ENCODE measurements at regions not wholly inside any gene's neighbourhood (a gene's known extent, or its start where the extent isn't known, plus 50 kb on each side); places are given as distances from the start of the nearest gene placed in this dataset.

DNA sequence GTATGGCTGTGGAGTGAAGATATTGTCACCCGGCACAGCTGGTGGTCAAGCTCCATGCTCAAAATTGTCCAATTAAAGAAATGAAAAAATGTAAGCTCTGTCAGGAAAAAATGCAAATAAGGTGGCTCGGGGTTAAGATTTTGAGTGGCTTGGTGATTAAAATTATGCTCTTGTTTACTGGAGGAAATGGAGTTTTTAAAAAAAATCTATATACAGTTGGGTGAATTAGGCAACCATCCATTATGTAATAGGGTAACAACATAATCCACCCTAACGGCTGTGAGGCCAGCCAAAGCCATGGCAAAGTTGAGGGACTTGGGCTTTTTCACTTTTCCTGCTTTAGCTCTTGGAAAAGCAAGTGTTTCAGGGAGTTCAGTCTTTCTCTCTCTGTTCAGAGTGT lies 260.8 kb upstream of the HABP2 start:
- DNase-seq (ENCODE audit: low spot score) = no peak

DNA sequence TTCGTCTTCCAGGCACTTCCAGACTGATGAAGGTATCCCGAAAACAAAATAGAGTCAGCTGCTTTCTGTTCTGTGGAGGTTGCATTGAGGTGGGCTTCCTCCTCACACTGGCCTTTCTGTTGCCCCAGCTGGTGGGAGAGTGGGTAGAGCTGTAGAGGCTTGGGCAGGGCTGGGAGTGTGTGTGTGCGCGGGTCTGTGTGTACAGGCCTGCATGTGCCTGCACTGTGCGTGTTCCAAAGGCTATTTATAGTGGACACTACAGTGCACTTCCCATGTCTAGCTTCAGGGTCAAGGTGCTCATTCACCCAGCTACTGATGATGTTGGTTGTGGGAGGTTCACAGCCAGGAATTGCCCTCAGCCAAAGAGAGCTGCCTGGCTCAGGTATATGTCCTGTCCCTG lies 260.1 kb upstream of the HABP2 start:
- DNase-seq (ENCODE audit: low spot score) = no peak

DNA sequence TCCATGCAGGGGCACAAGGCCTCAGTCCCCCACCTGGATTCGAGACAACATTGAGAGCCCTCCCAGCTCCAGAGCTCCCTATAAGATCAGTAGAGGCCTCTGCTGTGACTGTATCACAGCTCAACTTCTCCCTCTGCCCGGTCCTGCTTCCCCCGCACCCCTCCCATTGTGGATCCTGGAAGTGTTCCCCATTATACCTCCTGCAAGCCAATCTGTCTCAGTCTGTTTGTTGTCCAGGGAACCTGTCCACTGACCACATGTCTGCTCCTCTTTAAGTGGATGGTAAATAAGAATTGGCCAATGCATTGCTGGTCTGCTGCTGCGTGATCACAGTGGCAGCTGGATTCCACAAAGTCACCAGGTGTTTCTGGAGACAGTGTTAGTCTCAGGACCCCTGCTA lies 259.7 kb upstream of the HABP2 start:
- no peak for DNase-seq (ENCODE audit: low spot score)

DNA sequence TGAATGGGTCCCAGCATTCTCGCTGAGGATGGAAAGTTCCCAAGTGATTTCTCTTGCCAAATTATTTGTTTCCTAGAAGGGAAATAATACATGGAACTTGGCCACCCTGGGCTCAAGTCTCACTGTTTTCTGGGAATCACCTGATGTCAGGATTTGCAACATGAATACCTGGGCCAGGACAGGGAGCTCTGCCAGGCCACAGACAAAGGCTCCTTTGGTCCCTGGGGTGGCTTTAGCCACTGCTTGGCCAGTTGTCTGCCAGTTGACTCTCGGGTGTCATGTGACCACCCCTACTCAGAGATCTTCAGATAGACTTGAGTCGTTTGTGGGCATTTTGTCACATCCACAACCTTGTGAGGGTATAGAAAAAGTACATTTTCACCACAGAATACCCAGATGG lies 258.0 kb upstream of the HABP2 start:
- DNase-seq (ENCODE audit: low spot score) = no peak

DNA sequence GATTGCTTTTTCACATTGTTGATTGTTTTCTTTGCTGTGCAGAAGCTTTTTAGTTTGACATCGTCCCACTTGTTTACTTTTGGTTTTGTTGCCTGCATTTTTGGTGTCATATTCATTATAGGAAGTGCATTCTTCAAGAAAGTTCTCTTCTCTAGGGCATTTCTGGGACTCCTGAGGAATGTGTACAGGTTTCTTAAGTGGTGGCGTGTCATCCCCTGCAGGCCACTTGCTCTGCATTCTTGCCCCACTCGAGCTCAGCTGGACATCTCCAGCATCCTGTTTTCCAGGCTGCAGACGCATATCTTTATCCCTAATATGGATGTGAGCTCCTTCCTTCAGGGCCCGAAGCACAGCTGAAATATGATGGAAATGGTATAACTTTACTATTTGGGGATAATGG lies 255.6 kb upstream of the HABP2 start:
- DNase-seq (ENCODE audit: low spot score) = no peak

DNA sequence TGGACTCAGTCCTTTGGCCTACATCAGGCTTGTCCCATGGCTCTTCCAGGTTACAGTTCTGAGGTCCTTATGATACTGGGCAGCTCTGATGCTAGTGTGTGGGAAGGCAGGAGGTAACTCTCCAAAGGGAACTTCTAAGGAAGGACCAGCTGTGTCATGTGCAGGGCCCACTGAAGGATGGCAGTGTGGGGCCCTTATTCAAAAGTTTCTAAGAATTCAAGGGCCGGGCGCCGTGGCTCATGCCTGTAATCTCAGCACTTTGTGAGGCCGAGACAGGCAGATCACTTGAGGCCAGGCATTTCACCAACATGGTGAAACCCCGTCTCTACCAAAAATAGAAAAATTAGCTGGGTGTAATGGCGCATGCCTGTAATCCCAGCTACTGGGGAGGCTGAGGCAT lies 254.2 kb upstream of the HABP2 start:
- DNase-seq (ENCODE audit: low spot score) = no peak

DNA sequence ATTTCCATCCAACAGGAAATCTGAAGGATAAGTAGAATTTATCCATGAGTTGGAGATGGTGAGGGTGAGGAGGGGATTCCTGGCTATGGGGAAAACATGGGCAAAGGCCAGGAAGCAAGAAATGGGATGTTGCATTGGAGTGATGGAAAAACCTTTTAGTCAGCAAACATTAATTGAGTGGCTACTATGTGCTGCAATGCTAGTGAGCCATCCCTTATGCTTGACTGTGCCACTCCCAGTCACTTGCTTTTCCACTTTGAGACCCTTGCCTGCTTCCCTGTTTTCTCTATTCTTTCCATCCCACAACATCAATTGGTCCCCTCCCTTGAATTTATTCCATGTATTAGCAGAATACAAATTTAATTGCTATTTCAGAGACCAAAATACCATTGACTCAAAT lies 252.7 kb upstream of the HABP2 start:
- DNase-seq (ENCODE audit: low spot score) = no peak

DNA sequence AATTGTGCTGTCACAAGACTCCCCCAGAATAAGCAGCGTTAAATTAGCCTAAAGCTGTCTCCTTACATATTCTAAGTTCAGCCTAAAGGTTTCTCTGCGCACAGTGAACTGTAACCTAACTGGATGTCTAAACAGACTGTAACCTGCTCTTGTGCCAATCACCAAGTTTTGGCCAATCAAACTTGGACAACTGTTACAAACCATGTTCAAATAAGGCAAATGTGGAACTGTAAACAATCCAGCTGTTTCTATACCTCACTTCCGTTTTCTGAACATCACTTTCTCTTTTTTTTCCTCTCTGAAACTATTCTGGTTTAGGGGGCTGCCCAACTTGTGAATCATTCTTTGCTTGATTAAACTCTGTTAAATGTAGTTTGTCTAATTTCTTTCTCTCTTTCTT lies 252.2 kb upstream of the HABP2 start:
- DNase-seq (ENCODE audit: low spot score) = no peak

DNA sequence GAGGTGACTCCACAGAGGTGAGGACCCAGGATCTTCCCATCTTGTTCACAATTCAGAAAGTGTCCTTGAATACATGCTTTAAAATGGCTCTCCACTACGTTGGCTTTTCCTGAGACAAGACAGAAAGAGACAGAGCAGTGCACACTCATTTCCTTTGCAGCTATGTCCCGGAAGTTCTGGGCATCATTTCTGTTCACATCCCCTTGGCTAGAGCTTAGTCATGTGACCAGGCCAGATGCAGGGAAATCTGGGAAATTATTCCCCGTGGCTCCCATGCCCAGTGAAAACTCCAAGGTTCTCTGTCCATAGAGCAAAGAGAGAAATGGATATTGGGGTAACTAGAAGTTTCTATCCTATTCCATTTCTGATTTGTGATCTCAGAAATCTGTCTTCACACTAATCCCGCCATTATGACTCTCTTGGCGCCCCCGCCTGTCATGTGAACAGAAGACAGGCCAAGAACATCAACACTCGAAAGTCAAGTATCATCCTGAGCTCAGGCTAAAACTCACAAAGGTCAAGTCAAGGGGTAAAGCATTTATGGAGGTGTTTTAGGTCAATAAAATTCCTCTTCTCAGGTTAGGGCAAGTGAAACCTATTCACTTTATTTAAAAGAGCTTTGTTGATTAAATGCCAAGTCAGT lies 251.4 kb upstream of the HABP2 start:
- DNase-seq (ENCODE audit: low spot score) = no peak

DNA sequence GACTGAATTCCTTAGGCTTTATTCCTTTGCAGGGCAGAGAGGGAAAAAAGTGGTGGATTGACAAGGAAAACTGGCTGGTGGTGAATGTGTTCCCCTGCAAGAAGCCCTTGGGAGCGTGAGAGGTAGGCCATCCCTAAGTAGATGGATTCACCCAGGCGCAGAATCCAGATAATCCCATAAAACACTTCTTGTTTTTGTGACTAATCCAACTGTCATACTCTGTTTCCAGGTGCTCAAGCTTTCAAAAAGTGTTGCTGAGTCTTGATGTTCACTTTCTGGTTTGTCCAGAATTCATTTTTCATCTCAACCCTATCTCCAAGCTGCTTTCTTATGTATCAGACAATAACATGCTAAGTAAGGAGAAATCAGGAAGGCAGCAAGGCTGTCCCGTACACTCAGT lies 250.8 kb upstream of the HABP2 start:
- no peak for DNase-seq (ENCODE audit: low spot score)

DNA sequence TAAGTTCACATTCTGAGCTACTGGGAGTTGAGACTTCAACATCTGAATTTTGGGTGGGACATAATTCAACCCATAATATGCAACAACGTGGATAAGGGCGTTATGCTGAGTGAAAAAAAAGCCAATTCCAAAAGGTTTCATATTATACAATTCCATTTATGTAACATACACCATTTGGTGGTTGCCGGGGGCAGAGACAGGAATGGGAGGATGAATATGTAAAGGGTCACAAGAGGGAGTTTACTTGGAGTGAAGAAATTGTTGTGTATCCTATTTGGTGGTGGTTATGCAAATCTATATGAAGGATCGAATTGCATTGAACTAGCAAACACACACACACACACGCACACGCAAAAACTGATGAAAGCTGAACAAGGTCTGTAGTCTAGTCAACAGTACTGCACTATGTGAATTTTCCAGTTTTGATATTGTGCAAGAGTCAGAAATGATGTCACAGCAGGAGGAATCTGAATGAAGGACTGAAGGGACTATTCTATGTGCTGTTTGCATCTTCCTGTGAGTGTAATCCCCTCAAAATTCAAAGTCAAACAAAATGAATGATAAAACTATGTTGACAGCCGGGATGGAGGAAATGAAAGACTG lies 249.2 kb upstream of the HABP2 start:
- DNase-seq (ENCODE audit: low spot score) = no peak

DNA sequence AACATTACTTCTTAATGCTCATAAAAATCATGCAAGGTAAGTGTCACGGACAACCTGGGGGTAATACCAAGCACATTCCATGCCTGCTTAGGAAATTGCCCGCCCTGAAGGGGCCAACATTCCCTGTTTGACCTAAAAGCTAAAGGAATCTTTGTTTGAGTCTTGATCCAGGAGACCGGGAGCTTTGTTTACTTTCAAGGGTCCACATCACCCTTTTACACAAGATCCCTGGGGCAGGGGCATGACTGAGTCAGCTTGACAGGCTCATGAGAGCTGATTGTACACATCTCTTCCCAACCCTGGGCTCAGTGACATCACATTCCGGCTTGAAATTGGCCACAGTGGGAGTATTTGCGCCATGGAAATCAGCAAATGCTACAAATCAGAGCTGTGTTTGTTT lies 248.1 kb upstream of the HABP2 start:
- no peak for DNase-seq (ENCODE audit: low spot score)

DNA sequence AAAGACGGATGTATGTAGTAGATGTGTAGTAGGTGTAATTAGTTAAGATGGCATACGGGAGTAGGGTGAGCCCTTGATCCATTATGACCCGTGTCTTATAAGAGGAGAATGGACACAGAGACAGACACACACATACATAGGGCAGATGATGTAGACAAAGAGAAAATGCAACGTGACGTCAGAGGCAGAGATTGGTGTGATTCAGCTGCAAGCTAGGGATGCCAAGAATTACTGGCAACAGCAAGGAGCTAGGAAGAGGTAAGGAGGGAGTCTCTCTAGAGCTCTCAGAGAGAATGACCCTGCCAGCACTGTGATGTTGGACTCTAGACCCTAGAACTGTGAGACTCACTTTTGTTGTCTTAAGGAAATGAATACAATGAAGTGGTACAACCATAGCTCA lies 247.0 kb upstream of the HABP2 start:
- DNase-seq (ENCODE audit: low spot score) = peak; percentile 26

DNA sequence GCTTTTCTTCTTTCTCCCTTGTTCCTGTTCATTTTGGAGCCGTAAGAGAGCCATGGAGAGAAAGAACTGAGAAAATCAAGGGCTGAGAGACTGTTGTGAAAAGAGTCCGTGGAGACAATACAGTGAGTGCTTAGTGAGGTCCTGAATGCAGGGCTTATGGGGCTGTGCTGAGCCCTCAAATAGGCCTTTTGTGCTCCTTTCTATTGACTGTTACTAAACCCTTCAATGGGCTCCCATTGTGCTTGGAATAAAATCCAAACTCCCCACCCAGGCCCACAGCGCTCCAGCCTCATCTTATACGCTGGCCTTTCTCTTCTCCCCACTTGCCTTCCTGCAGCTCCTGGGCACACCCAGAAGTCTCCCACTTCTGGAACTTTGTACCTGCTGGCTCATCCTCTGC lies 243.1 kb upstream of the HABP2 start:
- DNase-seq (ENCODE audit: low spot score) = no peak

DNA sequence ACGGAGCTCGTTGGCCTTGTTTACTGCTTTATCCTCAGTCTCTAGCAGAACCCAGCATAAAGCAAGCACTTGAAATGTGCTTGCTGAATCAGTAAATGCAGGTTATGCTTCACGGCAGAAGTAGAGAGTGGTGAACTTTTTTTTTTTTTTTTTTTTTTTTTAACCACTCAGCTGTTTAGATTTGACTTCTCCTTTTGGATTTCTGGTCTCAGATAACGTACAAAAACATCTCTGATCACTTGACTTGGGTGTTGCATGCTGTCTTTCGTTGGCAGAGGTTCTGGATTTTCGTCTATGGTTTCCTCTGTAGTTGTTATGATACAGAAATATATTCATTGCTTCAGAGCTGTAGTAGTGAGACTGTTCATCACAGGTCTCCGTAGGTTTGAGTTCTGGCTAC lies 242.5 kb upstream of the HABP2 start:
- DNase-seq (ENCODE audit: low spot score) = no peak

DNA sequence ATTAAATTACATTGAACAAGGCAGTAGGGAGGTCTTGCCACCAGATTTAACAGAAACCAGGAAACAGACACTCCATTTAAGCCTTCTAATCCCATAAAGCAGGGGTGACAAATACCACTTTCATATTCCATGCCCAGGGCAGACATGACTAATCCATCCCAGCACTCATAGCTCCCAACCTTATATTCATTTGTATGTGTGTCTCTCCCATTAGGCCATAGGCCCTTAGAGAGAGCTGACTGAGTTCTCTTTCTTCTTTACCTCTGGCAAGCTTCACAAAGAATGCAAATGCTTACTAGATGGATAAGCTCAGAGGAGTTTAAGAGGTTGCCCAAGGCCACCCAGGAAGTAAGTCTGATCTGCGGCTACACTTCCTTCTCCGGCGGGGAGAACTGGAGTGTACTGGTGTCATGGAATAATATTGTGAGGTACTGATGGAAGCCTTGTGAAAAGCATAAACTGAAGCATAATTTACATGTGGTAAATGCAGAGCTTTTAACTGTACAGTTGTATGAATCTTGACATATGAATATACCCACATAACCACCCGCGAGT lies 239.7 kb upstream of the HABP2 start:
- no peak for DNase-seq (ENCODE audit: low spot score)

DNA sequence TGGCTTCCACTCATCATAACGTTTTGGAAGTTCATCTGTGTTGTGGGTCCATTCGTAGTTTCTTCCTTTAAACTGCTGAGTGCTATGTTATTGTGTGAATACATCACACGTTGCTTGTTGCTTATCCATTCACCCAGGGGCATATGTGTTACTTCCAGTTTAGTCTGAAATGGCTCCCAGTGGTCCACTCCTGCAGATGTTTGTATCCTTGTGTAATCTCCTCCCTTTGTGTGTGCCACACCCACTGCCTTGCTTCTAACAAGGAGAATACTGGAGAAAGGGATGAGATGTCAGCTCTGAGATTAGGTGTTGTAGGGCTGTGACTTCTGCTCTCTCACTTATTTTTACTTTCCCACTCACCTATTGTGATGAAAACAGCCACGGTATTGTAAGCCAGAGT lies 239.1 kb upstream of the HABP2 start:
- no peak for DNase-seq (ENCODE audit: low spot score)

DNA sequence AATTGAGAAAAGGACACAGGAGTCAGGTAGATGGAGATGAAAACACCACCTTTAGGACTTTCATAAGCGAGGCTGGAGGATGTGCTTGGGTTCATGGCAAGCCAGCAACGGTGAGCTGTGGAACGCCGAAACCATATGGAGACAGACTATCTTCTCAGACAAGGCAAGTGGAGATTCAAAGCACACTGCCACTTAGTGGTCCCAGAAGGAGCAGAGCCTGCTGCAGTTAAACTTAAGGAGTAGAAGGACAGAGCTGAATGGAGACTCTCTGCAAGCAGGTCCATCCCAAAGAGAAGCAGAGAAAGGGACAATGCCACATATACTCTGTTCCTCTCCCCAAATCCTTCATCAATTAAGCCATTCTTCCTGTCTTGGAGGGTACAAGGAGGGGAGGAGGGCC lies 236.3 kb upstream of the HABP2 start:
- DNase-seq (ENCODE audit: low spot score) = no peak

DNA sequence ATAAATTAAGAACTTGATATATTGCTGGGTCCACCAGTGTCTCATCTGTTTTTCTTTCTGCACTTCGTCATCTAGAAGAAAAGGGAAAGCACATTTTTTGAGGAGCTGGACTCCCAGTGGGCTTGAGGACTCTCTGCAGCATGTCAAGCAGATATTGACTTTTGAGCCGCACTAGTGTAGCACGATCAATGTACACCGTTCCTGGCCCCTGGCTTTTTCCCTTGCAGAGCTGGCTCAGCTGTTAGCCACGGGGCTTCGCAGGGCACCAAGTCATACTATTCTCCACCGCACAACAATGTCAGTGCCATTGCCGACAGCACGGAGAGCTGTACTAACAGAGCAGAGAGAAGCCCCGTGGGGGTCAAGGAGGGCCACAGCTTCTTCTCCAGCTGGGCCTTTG lies 235.4 kb upstream of the HABP2 start:
- no peak for DNase-seq (ENCODE audit: low spot score)

DNA sequence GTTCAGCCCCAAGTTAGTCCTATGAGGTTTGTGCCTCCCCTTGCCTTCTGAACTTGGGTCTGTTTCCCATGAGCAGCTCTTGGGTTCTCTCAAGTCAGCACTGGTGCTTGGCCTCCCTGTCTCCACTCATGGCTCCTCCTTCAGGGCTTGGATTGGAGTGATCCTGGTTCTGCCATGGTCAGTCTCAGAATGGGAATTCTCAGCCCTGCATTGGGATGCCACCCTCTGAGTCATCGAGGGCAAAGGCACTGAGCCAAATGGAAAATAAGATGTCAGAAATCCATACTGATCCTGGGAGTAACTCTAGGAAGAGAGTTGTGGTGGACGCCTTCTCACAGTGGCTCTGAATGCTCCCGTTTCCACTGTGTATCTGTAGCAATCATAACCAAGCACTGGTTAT lies 233.4 kb upstream of the HABP2 start:
- no peak for DNase-seq (ENCODE audit: low spot score)

DNA sequence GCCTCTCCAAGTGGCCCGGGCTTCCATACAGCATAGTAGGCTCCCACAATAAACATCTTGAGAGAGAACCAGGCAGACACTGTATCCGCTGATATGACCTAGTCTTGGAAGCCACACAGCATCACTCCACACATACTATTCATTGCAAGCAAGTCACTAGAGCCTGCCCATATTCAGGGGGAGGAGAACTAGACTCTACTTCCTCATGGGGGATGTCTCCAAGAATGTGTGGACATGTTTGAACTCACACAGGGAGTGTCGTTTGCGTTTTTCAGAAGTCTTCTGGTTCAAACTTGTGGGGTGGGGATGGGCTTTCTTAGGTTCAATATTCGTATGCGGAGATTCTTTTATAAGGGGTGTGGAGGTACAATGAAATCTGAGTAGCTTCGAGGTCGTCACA lies 232.6 kb upstream of the HABP2 start:
- DNase-seq (ENCODE audit: low spot score) = no peak

DNA sequence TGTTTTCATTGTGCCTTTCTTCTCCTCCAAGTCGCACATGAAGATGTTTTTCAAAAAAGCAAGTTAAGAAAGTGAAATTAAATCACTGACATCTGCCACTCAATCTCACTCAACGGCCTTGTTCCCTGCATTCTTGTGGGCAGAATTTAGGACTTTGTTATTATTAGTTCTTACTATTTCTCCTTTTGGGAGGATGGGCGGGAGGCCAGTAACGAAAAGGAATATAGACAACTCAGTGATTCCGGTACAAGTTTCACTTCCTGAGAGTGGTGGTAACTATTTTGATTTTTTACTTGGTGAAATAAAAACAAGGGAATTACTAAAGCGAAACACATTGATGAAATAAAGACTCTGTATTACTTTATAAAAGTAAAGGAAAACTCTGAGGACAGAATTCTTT lies 231.9 kb upstream of the HABP2 start:
- no peak for DNase-seq (ENCODE audit: low spot score)

DNA sequence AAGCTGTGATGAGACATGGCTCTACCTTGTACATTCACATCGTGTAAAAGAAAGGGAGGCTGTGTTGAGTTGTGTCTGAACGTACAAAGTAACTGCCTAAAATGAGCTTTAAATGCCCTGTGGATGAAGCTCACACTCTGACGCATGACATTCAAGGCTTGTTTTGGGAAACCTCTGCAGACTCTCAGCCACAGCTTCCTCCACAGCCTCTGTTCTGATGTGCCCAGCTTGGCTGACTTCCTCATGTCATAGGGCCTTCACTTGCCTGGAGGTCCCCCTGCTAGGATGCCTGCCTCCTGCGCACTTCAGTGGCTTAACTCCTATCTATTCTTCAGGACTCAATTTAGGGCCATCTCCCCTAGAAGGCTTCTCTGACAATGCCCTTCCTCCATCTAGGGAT lies 230.0 kb upstream of the HABP2 start:
- DNase-seq (ENCODE audit: low spot score) = no peak

DNA sequence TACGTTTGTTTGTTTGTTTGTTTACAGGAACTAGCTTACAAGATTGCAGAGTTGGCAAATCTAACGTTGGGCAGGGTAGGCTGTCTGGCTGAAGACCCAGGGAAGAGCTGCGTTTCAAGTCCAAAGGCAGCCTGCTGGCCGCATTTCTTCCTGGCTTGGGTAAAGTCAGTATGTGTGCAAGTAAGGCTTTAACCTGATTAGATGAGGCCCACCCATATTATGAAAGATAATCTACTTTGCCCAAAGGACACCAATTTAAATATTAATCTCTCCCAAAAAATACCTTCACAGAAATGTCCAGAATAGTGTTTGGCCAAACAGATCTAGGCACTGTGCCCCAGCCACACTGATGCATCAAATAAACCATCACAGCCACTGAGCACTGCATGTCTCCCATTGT lies 228.9 kb upstream of the HABP2 start:
- DNase-seq (ENCODE audit: low spot score) = no peak
